BJ (cell line): ENCODE measurements at regions not wholly inside any gene's neighbourhood (a gene's known extent, or its start where the extent isn't known, plus 50 kb on each side); places are given as distances from the start of the nearest gene placed in this dataset.

ENCODE experiments used
- CTCF ChIA-PET: fragments of 350-600 bp; formaldehyde crosslinking; extraction: SDS; loops from one replicate; lab custom pipeline; 2021; ENCODE audit warnings: antibody characterized with exemption, inconsistent platforms; lab: Yijun Ruan, JAX
- POLR2A ChIA-PET: fragments of 300-600 bp; sonication (Branson Sonifier 250); formaldehyde crosslinking; extraction: SDS; loops from one replicate; lab custom pipeline; 2021; ENCODE audit warnings: antibody characterized with exemption; lab: Charles Lee
- DNase-seq: peaks from one replicate; pipeline ENCODE4 v3.0.0-alpha.2; 2011; ENCODE audit warnings: low read depth
- H3K27me3 ChIP-seq: 2 replicates; pipeline ENCODE4 v1.6.0; 2011; ENCODE audit warnings: low read length; ENCODE audit not compliant: control insufficient read depth, insufficient read depth
- H3K36me3 ChIP-seq: 2 replicates; pipeline ENCODE4 v1.5.1; 2011; ENCODE audit warnings: low read length; ENCODE audit not compliant: control insufficient read depth, insufficient read depth
- H3K4me3 ChIP-seq: 2 replicates; pipeline ENCODE4 v1.5.1; 2011; ENCODE audit warnings: low read depth, mild to moderate bottlenecking, control low read depth, low read length
- TF ChIP-seq, protein P1 (sequence below): IDR thresholded peaks from 2 replicates; pipeline ENCODE4 v1.5.1; 2011; ENCODE audit warnings: low read depth, mild to moderate bottlenecking, control low read depth, inconsistent platforms, low read length, moderate library complexity; ENCODE audit not compliant: insufficient read depth

DNA sequence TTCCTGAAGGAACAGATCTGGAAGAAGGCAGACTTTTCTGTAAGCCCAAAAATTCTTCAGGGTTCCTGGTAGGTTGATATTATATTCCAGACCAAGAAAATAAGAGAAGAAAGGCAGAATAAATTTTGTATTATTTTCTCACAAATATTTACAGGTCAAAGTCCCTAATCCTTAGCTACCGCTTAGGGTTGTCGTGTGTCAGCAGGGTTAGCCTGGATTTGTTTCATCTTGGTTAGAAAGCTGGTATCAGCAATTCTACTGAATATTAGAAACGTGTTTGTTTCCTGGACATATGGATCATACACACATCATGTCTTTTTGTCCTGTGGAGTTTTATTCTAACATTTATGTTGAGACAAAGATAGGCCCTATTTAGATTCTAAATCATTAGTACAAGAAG, 232.9 kb upstream of the CXXC4 start:
- Histone ChIP-seq H3K4me3 (no peak overlapping the region), H3K27me3 (no peaks in the 10 kb centered on the region), H3K36me3 (no peaks in the 10 kb centered on the region)
- DNase-seq = no peak
- ChIA-PET CTCF (no interaction called here), POLR2A (no interaction called here)
- TF ChIP-seq, protein P1, sequence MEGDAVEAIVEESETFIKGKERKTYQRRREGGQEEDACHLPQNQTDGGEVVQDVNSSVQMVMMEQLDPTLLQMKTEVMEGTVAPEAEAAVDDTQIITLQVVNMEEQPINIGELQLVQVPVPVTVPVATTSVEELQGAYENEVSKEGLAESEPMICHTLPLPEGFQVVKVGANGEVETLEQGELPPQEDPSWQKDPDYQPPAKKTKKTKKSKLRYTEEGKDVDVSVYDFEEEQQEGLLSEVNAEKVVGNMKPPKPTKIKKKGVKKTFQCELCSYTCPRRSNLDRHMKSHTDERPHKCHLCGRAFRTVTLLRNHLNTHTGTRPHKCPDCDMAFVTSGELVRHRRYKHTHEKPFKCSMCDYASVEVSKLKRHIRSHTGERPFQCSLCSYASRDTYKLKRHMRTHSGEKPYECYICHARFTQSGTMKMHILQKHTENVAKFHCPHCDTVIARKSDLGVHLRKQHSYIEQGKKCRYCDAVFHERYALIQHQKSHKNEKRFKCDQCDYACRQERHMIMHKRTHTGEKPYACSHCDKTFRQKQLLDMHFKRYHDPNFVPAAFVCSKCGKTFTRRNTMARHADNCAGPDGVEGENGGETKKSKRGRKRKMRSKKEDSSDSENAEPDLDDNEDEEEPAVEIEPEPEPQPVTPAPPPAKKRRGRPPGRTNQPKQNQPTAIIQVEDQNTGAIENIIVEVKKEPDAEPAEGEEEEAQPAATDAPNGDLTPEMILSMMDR = no peak

DNA sequence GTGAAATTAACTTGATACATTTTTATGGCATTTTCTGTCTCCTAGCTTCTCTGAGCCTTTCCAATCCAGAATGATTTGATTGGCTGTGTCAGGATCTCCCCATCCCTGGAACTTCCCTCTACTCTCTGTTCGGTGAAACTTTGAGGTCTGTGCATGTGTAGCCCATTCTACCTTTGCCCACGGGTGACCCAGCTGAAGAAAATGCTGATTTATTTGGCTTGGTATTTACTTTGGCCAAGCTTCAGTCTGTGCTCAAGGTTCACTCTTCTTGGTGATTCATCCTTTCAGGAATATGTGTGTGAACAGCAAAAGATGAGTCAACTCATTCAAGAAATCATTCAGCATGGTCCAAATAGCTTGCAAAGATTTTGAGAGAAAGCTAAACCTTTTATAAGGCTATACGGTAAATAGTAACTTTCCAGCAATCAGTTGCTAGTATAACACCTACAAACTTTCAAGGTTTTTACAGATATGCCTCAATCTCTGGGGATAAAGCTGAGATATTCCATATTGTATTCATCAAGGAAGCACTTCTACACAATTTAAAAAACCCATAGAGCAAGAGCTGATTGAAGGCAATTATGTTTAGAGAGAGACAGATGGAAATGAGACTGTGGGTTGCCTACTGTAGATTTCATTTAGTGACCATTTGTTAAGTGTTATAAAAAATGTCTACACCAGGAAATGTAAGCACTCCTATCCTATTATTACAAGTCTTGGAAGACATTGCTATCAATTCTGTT, 233.9 kb upstream of the CXXC4 start:
- ChIA-PET POLR2A (no interaction called here), CTCF (no interaction called here)
- TF ChIP-seq, protein P1 = no peak

DNA sequence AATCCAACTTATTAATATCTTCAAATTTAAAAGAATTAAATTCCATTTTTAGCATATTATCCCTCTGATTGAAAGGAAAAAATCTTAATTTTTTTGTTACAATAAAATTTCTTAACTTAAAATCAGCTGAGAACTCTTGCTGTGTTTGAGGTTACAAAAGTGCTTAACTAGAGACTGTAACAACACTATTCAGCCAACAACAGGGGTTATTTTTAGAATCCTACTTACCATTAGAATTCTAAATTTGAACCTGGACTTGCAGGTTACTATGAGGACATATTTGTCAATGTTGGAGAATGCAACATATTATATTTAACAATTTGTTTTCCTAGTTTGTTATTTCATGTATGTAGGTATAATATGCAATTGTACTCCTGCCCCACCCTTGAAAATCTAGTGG, 238.1 kb upstream of the CXXC4 start:
- Histone ChIP-seq H3K27me3 (no peaks in the 10 kb centered on the region), H3K4me3 (no peak overlapping the region), H3K36me3 (no peaks in the 10 kb centered on the region)
- TF ChIP-seq, protein P1 = no peak
- no peak for DNase-seq
- POLR2A ChIA-PET = no interaction called here
- CTCF ChIA-PET = interaction anchor here (0.6 kb wide), 1 partner anchor 10 kb away, joined by 3 read pairs; no protein-coding TSS in a partner anchor

More for the DNA sequence above, 233.9 kb upstream of the CXXC4 start:
- no peak for DNase-seq
- Histone ChIP-seq H3K4me3 (no peak overlapping the region), H3K27me3 (no peaks in the 10 kb centered on the region), H3K36me3 (no peaks in the 10 kb centered on the region)

DNA sequence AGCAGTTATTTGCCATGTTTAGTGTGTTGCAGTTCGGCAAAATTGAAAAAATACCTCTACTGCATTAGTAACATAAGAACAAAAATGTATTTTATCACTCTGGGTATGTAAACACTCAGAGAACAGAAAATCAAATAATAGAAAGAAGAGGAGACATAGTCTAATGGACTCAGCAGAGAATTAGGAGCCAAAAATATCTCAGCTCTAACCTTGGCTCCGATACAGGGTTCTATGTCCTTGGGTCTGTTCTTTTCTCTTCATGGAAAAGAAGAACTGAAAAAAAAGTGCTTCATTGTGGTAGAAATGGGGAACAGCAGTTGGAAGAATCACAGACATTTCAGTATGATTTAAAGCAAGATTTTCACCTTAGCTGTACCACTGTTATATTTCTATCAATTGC, 240.5 kb upstream of the CXXC4 start:
- no peaks in the 10 kb centered on the region for H3K36me3 ChIP-seq
- DNase-seq = no peak
- no peaks in the 10 kb centered on the region for H3K27me3 ChIP-seq
- TF ChIP-seq, protein P1 = no peak
- POLR2A ChIA-PET = no interaction called here
- no peak overlapping the region for H3K4me3 ChIP-seq
- CTCF ChIA-PET = no interaction called here

DNA sequence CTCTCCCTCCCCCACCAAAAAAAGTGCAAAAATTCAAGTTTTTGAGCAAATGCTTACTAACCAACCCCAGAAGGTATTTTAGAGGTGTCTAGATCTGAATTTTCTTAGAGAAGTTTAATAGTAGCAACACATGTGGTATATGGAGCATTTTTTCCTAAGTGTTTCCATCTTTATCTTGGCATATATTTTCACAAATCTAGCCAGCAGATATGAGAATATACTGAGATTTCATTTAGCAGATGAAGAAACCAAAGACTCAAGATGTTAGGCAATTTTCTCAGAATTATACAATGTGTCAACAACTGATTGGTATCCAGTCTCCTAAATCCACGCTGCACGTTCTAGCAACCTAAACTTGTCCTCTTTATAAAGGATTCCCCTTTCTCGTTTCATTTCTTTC, 245.5 kb upstream of the CXXC4 start:
- H3K36me3 ChIP-seq = no peaks in the 10 kb centered on the region
- CTCF ChIA-PET = no interaction called here
- TF ChIP-seq, protein P1 = no peak

More for the DNA sequence above, 245.5 kb upstream of the CXXC4 start:
- Histone ChIP-seq H3K4me3 (no peak overlapping the region), H3K27me3 (no peaks in the 10 kb centered on the region)
- POLR2A ChIA-PET = no interaction called here
- DNase-seq = no peak
